Stimulated activated CD4-positive, alpha-beta T cell treated with anti-CD3 and anti-CD28 coated beads, Interleukin-1b, Interleukin-23, amount 100 ng/mL, for 4 hours (primary cell): ENCODE measurements at regions not wholly inside any gene's neighbourhood (a gene's known extent, or its start where the extent isn't known, plus 50 kb on each side); places are given as distances from the start of the nearest gene placed in this dataset.
"Not testable (repeated sequence)": the region's sequence is repeated elsewhere in the genome, so short reads cannot be mapped to it uniquely, and the experiment has no call there.

Source experiments
- DNase-seq, 2 donors: peaks; one replicate each; pipeline ENCODE4 v3.0.0-alpha.2; 2020; ENCODE audit warnings: low read depth in 2 of 2

- no peak for DNase-seq
These were observed 145.0 kb downstream of the SPP2 start for GRCh38 chr2:234195516-234195915.

DNA sequence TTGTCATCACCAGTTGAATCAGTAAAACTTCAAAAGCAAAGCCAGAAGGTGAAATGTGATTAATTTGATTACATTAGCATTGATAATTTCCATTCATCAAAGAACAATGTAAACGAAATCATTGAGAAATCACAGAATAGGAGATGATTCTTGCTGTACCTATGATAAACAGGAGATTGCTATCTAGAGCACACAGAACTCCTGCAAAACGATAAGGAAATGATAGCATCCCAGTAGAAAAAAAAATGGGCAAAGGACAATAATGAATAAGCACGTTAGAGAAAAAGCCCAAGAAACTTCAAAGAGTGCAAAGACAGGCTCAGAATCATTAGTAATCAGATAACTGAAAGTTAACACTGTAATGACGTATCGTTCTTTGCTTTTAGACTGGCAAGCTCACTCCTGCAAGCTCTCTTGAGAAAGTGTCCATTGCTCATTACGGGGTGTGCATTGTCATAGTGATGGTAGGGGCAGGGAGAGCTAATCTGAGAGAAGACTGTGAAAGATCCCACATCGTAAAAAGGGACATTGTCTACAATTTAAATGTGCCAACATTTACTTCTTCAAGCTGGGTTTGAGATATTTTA lies 143.6 kb downstream of the SPP2 start:
- no peak for DNase-seq

DNA sequence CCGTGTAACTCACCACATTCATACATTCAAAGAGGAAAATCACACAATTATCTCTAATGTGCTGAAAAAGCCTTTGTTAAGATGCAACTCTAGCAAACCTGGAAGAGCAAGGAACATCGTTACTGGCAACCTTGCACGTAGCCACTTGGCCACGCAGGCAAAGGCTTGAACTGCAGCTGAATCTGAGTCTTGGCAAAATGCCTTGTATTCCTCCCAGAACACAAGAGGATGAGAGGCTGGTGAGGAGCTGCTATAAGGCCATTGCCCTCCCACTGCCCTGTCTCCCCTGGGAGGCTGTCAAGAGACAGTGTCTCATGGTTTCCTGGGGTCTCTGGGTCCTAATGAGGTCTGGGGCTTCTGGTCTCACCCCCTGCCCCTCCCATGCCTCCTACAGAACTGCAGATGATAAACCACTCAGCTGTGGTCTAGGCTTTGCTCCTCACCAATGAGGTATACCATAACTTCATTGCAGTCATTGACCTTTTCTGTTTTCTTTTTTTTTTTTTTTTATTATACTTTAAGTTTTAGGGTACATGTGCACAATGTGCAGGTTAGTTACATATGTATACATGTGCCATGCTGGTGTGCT lies 141.4 kb downstream of the SPP2 start:
- DNase-seq, result no peak

DNA sequence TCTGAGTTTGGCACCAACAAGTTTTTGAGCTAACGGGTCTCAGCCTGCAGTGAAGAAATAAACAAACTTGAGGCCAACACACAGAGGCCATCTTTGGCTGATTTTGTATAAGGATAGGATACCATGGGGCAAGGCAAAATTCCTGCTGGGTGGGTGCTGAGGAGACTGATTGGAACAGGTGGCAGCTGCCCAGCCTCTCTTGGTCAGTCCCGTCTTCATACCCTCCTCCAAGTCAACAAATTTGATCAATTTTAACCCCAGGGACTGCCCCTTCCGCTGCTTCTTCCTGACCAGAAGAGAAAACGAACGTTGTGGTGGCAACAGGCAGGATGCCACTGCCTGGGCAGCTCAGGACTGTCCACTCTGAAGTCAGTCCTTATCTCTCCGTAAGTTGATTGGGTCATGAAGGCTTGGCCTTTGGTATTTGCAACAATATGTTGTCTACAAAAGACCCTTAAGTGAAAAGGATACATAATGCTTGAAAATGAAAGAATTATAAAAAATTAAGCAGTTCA lies 139.3 kb downstream of the SPP2 start:
- no peak for DNase-seq

DNA sequence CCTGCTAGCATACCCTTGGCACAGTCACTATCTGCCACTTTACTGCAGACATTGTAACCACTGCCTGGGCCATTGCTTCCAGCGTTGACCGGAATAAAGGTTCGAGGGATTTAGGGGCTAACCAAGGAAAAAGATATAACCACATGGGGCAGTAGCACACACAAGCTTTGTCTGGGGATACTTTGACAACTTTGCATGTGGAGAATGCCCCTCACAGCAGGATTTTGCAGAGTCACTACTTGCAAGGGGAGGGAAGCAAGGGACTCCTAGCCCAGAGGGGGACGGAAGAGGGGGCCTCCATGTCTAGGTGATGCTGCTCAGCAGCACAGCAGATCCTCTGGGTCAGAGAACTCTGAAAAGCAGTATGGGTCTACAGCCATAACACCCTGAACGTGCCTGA lies 138.7 kb downstream of the SPP2 start:
- DNase-seq, result no peak

- no peak for DNase-seq
These were observed 137.2 kb downstream of the SPP2 start for GRCh38 chr2:234187646-234188174.

DNA sequence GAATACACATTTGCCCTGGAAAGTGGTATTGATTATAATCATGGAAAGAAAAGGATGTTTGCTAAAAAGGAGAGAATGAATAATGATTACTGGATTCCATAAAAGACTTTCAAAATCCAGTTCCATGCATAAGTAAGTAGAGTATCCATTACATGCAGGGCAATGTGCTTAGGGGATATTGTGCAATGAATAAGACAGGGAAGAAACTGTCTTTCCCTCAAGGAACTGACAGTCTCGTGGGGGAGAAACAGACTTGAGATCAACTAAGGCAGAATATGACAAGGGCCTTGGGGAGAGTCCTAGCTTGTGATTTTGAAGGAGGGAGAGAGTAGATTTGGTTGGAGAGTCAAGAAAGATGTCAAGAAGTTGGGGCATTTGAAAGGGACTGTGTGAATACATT lies 130.6 kb downstream of the SPP2 start:
- no peak for DNase-seq

DNA sequence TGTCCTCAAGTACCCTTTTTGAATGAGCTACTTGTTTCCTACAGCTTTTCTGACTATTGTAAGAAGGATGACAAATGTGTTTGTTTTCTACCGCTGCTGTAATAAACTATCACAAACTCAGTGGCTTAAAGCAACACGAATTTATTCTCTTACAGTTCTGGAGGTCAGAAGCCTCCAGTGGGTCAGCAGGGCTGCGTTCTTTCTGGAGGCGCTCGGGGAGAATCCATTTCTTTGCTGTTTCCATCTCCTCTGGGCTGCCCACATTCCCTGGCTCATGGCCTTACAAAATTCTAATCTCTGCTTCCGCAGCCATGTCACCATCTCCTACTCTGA lies 128.5 kb downstream of the SPP2 start:
- no peak for DNase-seq

GRCh38 chr2:234178330-234179030 lies 128.0 kb downstream of the SPP2 start:
- DNase-seq, result no peak

DNA sequence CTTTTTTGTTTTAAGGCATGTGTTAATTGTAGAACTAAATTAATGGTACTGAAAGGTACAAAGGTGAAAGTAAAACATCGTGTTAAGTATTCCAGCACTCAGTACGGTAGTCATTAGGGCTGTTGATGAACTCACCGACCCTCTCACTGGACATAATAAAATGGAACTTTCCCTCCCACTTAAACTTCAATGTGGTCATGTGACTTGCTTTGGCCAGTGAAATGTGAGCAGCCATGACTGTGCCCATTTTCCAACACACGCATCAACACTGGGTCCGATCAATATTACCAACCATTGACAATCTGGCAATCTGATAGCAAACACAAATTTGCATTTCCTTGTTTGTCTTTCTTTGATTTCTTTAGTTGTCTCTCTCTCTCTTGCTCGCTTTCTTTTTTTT lies 125.1 kb downstream of the SPP2 start:
- DNase-seq, result no peak

- DNase-seq, result no peak
These were observed 124.2 kb downstream of the SPP2 start for GRCh38 chr2:234174742-234175141.

- no peak for DNase-seq
These were observed 122.0 kb downstream of the SPP2 start for GRCh38 chr2:234172532-234172931.

DNA sequence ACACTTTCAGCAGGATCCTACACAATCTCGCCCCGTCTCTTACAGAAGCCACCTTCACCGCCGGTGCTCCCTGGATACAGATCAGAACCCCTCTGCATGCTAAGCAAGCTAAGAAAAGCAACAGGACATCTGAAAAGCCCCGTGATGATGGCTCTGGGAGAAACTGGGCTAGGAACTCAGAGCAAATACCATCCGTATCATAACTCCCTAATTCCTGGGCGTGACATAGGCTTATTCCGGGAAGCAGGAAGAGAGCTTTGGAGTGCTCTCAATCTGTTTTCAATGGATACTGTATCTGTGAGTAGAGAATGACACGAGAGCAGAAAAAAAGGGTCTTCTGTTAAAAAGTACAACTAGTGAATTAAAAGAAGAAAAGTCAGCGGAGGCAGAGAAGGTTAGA lies 121.6 kb downstream of the SPP2 start:
- no peak for DNase-seq

DNA sequence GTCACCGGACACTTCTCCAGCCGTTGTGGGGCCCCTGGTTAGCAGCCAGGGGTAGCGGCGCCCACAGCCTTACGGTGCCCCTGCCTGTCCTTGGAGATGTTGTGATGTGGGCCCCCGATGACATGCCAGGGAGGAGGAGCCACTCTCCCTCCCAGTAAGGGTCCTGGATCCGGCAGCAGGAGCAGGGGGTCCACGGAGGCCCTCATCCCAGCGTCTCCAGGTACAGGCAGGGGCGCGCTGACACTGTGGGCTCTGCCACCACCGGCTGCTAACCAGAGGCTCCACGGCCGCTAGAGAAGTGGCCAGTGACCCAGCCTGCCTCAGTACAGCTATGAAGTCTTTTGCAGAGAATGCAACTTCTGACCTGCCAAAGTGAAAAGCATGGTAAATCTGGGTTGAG lies 121.2 kb downstream of the SPP2 start:
- no peak for DNase-seq

DNA sequence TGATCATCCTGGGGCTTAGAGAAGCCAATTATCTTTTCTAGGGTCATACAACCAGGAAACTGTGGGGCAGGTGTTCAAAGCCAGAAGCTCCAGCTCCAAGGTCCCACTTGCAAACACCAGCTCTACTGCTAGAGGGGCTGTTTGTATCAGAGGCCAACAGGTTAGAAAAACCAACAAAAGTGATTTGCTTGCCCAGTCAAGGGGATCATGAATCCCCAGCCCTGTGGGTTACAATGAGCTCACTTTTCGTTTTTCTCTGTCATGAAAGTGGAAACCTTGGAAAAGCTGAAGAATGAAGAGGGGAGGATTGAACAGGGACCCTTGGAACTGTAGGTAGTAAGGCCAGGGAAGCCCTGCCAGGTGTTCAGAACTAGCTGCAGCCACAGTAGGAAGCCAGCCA lies 119.2 kb downstream of the SPP2 start:
- no peak for DNase-seq

DNA sequence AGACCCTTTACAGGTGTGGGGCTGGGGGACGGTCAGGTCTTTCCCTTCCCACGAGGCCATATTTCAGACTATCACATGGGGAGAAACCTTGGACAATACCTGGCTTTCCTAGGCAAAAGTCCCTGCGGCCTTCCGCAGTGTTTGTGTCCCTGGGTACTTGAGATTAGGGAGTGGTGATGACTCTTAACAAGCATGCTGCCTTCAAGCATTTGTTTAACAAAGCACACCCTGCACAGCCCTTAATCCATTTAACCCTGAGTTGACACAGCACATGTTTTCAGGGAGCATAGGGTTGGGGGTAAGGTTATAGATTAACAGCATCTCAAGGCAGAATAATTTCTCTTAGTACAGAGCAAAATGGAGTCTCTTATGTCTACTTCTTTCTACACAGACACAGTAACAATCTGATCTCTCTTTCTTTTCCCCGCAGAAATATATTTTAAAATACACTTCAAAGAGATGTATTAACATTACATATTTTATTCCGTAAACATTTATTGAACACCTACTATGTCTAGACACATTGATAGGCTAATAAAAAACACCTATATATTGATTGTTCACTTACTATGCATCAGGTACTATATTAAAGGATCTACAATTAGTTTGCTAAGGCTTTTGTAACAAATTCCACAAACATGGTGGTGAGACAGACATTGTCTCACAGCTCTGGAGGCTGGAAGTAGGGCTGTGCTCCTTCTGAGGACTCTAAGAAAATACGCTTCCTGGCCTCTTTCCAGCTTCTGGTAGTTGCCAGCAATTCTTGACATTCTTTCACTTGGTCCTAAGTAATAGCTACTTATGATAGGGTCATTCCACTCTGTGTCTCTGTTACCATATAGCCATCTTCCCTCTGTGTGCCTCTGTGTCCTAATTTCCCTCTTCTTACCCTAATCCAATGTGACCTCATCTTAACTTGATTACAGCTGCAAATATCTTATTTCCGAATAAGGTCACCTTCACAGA lies 118.4 kb downstream of the SPP2 start:
- DNase-seq, result not testable (repeated sequence)

GRCh38 chr2:234166531-234166930 lies 116.0 kb downstream of the SPP2 start:
- no peak for DNase-seq

DNA sequence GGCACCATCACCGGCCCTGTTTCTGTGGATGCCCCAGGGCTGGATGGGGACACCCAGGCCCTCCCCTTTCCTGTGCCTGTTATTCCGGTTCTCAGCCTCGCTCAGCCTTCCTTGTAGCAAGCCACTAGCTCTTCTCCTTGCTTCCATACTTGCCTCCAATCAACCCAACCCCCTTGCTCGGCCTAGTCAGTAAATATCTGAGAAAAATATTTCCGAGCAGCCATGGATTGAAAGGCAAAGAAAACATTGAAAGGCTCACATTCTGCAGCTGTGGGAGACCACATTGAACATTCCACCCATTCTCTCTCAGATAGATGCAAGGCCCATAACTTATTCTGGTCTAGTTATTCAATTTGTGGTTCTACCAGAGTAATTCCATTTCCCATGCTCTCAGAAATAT lies 114.9 kb downstream of the SPP2 start:
- DNase-seq, result no peak

DNA sequence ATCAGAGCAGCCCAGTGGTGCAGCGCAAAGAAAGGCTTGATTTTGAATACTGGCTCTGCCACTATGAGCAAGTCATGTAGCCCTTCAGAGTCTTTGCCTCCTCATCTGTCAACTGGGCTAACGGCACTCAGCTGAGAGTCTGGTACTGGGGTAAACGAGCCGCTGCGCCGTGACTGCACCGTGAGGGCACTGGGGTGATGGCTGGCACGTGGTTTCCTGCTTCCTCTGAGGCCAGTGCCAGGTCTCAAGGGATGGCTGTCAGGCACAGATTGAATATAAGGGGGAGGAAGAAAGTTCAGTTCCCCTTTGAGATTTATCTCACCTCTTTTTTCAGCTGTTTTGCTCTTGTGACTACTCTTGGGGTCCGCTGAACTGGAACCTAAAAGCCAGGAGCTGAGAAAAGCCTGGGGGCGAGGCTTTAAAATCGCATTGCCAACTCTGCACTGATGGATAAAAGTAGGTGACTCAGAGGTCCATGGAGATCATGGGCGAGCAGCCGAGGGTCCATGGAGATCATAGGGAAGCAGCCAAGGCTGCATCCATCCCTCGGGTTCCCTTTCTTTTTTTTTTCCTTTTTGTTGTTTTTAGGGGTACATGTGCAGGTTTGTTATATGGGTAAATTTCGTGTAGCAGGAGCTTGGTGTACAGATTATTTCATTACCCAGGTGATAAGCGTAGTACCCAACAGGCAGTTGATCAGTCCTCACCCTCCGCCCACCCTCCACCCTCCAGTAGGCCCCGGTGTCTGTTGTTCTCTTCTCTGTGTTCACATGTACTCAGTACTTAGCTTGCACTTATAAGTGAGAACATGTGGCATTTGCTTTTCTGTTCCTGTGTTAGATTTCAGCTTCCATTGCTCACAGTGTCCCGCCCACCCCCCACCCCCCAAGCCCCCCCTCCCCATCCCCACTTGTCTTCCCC lies 114.3 kb downstream of the SPP2 start:
- peak in 1 of 2 donors; percentile 8 for DNase-seq

- DNase-seq, result no peak
These were observed 113.1 kb downstream of the SPP2 start for GRCh38 chr2:234163510-234164045.

DNA sequence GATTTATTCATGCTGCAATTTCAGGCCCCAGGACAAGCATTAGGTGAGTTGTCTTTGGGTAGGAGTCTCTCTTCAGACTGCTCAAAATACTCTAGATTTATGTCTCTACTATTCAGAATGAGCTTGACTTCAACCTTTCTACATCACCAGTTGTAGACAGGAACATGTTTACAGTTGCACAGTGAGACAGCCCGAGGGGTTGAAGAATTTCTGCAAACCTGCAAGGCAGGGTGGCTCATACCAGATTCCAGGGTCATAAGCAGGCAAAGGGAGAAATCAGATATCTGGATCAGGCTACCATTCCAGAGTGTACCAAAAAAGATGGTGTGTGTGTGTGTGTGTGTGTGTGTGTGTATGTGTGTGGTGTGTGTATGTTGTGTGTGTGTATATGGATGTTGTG lies 112.4 kb downstream of the SPP2 start:
- DNase-seq, result no peak
